ENCODE measurements at regions not wholly inside any gene's neighbourhood (a gene's known extent, or its start where the extent isn't known, plus 50 kb on each side); places are given as distances from the start of the nearest gene placed in this dataset.

GRCh38 chr2:15082105-15083058 lies 449.9 kb downstream of the LRATD1 start:
- DNase-seq (ENCODE audit: low read depth in 2 of 2), result no peak

GRCh38 chr2:15084826-15085489 lies 452.4 kb downstream of the LRATD1 start:
- DNase-seq (ENCODE audit: low read depth in 2 of 2), result no peak

DNA sequence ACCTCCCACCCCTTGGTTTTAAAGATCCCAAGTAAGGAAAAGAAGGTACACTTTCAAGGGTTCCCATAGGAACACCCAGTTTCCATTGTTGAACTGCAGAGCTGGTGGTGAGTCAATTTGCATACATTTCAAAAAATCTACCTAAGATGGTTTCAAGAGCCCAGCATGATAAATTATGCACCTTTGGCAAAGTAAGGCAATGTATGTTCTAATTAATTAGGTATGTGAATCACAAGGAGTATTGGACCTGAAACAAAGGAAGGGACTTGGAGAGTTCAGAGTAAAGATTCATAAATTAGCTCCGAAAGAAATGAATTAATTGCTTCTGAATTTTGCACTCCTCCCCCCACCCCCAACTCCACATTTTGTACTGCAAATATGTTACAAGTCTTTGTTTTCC lies 459.7 kb downstream of the LRATD1 start:
- no peak for DNase-seq (ENCODE audit: low read depth in 2 of 2)

GRCh38 chr2:15092691-15093090 lies 460.2 kb downstream of the LRATD1 start:
- DNase-seq (ENCODE audit: low read depth in 2 of 2), result no peak

DNA sequence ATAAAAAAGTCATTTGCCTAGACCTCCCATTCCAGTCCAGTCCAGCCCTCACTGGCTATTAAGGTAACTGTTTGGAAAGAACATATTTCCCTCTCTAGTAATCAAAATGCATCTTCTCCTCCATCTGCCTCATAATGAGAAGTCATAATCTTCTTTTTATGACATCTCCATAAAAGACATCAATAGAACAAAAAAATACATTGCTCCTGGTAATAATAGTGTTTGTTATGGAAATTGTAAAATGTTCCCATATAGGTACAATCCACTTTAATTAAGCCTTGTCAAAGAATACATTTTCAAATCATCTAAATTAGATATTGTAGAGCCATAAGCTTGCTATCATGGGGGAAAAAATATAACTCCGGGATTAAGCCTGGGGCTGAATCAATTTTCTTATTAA lies 461.6 kb downstream of the LRATD1 start:
- DNase-seq (ENCODE audit: low read depth in 2 of 2), result no peak

- DNase-seq (ENCODE audit: low read depth in 2 of 2), result no peak
These were observed 464.3 kb downstream of the NBAS start for GRCh38 chr2:15096873-15097272.

DNA sequence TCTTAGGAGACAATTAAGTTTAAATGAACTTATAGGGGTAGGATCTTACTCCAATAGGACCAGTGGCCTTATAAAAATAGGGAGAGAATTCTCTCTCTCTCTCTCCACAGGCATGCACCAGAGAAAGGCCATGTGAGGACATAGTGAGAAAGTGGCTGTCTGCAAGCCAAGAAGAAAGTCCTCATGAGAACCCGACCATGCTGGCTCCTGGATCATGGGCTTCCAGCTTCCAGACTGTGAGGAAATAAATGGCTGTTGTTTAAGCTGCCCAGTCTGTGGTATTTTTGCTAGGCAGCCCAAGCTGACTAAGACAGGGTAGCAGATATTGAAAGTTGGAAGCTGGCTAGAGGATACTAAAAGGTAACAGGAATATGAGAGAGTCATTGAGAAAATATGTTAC lies 454.0 kb downstream of the NBAS start:
- DNase-seq (ENCODE audit: low read depth in 2 of 2), result no peak

- DNase-seq (ENCODE audit: low read depth in 2 of 2), result no peak
These were observed 449.4 kb downstream of the NBAS start for GRCh38 chr2:15111718-15112117.

DNA sequence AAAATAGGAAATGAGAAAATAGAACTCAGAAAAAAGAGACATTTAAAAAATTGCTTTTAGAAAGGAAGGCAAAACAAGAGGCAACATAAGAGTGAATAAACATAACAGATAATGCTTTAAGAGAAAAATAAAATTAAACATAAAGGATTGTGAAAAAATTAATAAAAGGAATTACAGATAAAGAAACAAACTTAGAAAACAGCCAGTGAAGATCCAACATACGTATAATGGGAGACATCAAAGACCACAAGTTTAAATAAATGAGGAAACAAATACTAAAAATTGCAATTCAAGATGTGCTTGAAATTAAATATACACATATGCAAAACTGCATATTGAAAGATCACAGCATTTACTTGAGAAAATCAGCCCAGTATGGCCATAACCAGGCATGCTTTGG lies 448.9 kb downstream of the NBAS start:
- DNase-seq (ENCODE audit: low read depth in 2 of 2), result no peak

DNA sequence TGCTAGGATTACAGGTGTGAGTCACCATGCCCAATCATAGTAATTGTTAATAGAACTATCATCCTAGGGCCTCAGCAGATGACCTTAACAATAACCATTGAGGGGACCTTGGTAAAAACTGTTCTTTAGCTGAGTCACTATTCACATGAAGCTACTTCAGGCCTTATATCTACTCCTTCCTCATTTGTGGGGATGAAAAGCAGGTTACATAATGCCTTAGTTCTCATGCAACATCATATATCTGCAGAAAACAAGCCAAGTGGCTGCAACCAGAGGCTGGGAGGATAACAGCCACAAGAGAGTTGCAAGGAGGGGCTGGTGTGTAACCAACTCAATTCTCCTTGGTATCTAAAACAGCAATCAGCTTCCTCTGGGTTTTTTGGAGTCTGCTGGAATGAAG lies 445.4 kb downstream of the NBAS start:
- no peak for DNase-seq (ENCODE audit: low read depth in 2 of 2)

GRCh38 chr2:15116830-15117229 lies 444.3 kb downstream of the NBAS start:
- no peak for DNase-seq (ENCODE audit: low read depth in 2 of 2)

Data from stimulated activated CD8-positive, alpha-beta memory T cell treated with anti-CD3 and anti-CD28 coated beads, Interleukin-2, amount 100 ng/mL, for 48 hours (primary cell).